CD14-positive monocyte (primary cell): ENCODE measurements at regions not wholly inside any gene's neighbourhood (a gene's known extent, or its start where the extent isn't known, plus 50 kb on each side); places are given as distances from the start of the nearest gene placed in this dataset.

ENCODE experiments used
- DNase-seq, 3 donors: peaks; one replicate each; pipeline ENCODE4 v3.0.0-alpha.2; 2011 to 2022
- H2AFZ ChIP-seq: 2 replicates; pipeline ENCODE4 v1.6.0; 2012; ENCODE audit warnings: mild to moderate bottlenecking, low read depth, low read length, inconsistent platforms; ENCODE audit not compliant: insufficient read depth, poor library complexity, severe bottlenecking
- H3K27ac ChIP-seq, 2 donors: 1 replicate in 1 of 2; 2 replicates in 1 of 2; pipeline ENCODE4 v1.5.1; 2012 to 2013; ENCODE audit warnings: low read length in 2 of 2, control low read depth in 1 of 2, inconsistent platforms in 1 of 2, low read depth in 1 of 2, mild to moderate bottlenecking in 1 of 2
- H3K27me3 ChIP-seq, 2 donors: one replicate each; pipeline versions ENCODE4 v1.6.0 to v1.6.1; 2011 to 2013; ENCODE audit warnings: low read length in 2 of 2; ENCODE audit not compliant: control insufficient read depth in 2 of 2, insufficient read depth in 2 of 2
- H3K36me3 ChIP-seq, 2 donors: replicated peaks in 1 of 2; 1 replicate in 1 of 2; 2 replicates in 1 of 2; pipeline versions ENCODE4 v1.5.1 to v1.6.1; 2012 to 2013; ENCODE audit warnings: low read length in 2 of 2, control low read depth in 1 of 2, inconsistent platforms in 1 of 2, mild to moderate bottlenecking in 1 of 2; ENCODE audit not compliant: insufficient read depth in 2 of 2, control insufficient read depth in 1 of 2
- H3K4me1 ChIP-seq, 2 donors: 1 replicate in 1 of 2; 2 replicates in 1 of 2; pipeline versions ENCODE4 v1.5.1 to v1.6.1; 2012 to 2013; ENCODE audit warnings: low read length in 2 of 2, control low read depth in 1 of 2, inconsistent platforms in 1 of 2, mild to moderate bottlenecking in 1 of 2, moderate library complexity in 1 of 2; ENCODE audit not compliant: insufficient read depth in 2 of 2, control insufficient read depth in 1 of 2
- H3K4me2 ChIP-seq: replicated peaks from 2 replicates; pipeline ENCODE3; 2012; ENCODE audit warnings: low read length, moderate library complexity, mild to moderate bottlenecking; ENCODE audit not compliant: poor library complexity, severe bottlenecking; ENCODE audit errors: extremely low read depth
- H3K4me3 ChIP-seq, 3 experiments: fragments of 200-600 bp in 1 of 3; sonication (generic) in 1 of 3; replicated peaks in 1 of 3; 1 replicate in 2 of 3; 2 replicates in 1 of 3; pipeline ENCODE4 v1.5.1; 2011 to 2013; ENCODE audit warnings: low read length in 3 of 3, mild to moderate bottlenecking in 3 of 3, control low read depth in 2 of 3, low read depth in 2 of 3, inconsistent platforms in 1 of 3, moderate library complexity in 1 of 3
- H3K79me2 ChIP-seq: 2 replicates; pipeline ENCODE4 v1.6.0; 2012; ENCODE audit warnings: mild to moderate bottlenecking, control low read depth, inconsistent platforms, low read length, moderate library complexity; ENCODE audit not compliant: insufficient read depth
- H3K9ac ChIP-seq: 2 replicates; pipeline ENCODE4 v1.6.0; 2017; ENCODE audit warnings: low read length, mild to moderate bottlenecking; ENCODE audit not compliant: insufficient read depth, poor library complexity, severe bottlenecking
- H3K9me3 ChIP-seq, 2 donors: replicated peaks in 1 of 2; 1 replicate in 1 of 2; 2 replicates in 1 of 2; pipeline versions ENCODE4 v1.5.1 to v1.6.1; 2012 to 2013; ENCODE audit warnings: low read length in 2 of 2, control low read depth in 1 of 2; ENCODE audit not compliant: control insufficient read depth in 1 of 2, insufficient read depth in 1 of 2
- H4K20me1 ChIP-seq: 2 replicates; pipeline ENCODE4 v1.6.0; 2012; ENCODE audit warnings: mild to moderate bottlenecking, low read length, control low read depth, moderate library complexity; ENCODE audit not compliant: insufficient read depth
- H3K27ac Mint-ChIP-seq, 7 donors: one replicate each; pipeline ENCODE4 v1.8.0; 2020; ENCODE audit warnings: mild to moderate bottlenecking in 7 of 7, mixed read lengths in 7 of 7, moderate library complexity in 6 of 7, inconsistent platforms in 2 of 7
- H3K27me3 Mint-ChIP-seq, 3 donors: one replicate each; pipeline ENCODE4 v1.8.0; 2021 to 2022; ENCODE audit warnings: low read depth in 3 of 3, mild to moderate bottlenecking in 3 of 3, mixed read lengths in 3 of 3, moderate library complexity in 3 of 3, inconsistent platforms in 1 of 3
- H3K36me3 Mint-ChIP-seq, 2 donors: one replicate each; pipeline ENCODE4 v1.8.0; 2020; ENCODE audit warnings: mixed read lengths in 2 of 2, inconsistent platforms in 1 of 2, mild to moderate bottlenecking in 1 of 2
- H3K4me1 Mint-ChIP-seq: one replicate; pipeline ENCODE4 v1.8.0; 2020; ENCODE audit warnings: mild to moderate bottlenecking, mixed read lengths
- H3K4me3 Mint-ChIP-seq, 2 donors: one replicate each; pipeline ENCODE4 v1.8.0; 2020; ENCODE audit warnings: mild to moderate bottlenecking in 2 of 2, mixed read lengths in 2 of 2, moderate library complexity in 1 of 2
- H3K9me3 Mint-ChIP-seq, 7 donors: one replicate each; pipeline ENCODE4 v1.8.0; 2020 to 2022; ENCODE audit warnings: mixed read lengths in 7 of 7, mild to moderate bottlenecking in 6 of 7, moderate library complexity in 6 of 7, inconsistent platforms in 2 of 7
- WGBS: methylation state at CpG from one replicate; pipeline ENCODE4 v1.1.5; 2013; ENCODE audit warnings: missing lambda C conversion rate; ENCODE audit not compliant: insufficient coverage; 5-methylcytosine and 5-hydroxymethylcytosine counted together
- intact Hi-C, 2 donors: fragments of 100-400 bp; cut with micrococcal nuclease; formaldehyde crosslinking; loops; one replicate each; pipeline versions ENCODE4 v1.15.0 to v1.15.1; 2023
- TF ChIP-seq, protein P1 (sequence below): fragments of 200-600 bp; IDR thresholded peaks from one replicate; pipeline ENCODE4 v1.8.0; 2022; ENCODE audit warnings: antibody characterized with exemption, mild to moderate bottlenecking

DNA sequence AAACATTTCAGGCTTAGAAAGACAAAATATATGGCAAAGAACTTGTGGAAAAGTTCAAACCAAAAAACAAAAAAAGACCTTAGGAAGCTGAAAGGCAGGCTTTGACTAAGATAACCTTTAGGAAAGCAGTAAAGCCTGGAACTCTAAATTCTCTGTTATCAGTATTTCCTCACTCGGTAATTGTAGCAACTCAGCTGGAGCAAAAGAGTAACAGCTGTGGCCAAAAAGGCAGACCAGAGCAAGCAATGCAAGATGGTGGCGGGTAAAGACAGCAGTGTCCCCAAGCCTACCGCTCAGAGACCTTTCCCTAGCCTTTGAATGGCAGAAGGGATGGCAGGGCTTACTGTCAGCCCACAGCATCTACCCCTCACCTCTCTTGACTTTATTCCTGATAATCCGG is 63.1 kb upstream of the KLHL13 start:
- Mint-ChIP-seq H3K27ac (no peak overlapping the region), H3K27me3 (peaks cover 0 to 6% (median 3%) of the 10 kb centered on the region in 3 donors), H3K9me3 (peaks cover 0 to 4% (median 0%) of the 10 kb centered on the region in 7 donors), H3K4me1 (no peaks in the 10 kb centered on the region), H3K36me3 (no peaks in the 10 kb centered on the region), H3K4me3 (no peak overlapping the region)
- WGBS = 80% methylated on average over 1 of the region's 4 CpGs
- Histone ChIP-seq H3K79me2 (no peaks in the 10 kb centered on the region), H3K9me3 (no peaks in the 10 kb centered on the region), H3K9ac (no peak overlapping the region), H4K20me1 (no peaks in the 10 kb centered on the region), H3K4me1 (no peaks in the 10 kb centered on the region), H3K27me3 (no peaks in the 10 kb centered on the region), H3K4me2 (no peak overlapping the region), H3K27ac (no peak overlapping the region), H2AFZ (no peak overlapping the region), H3K4me3 (no peak overlapping the region), H3K36me3 (no peaks in the 10 kb centered on the region)
- no peak for DNase-seq
- intact Hi-C loops = no loop called here
- TF ChIP-seq, protein P1, sequence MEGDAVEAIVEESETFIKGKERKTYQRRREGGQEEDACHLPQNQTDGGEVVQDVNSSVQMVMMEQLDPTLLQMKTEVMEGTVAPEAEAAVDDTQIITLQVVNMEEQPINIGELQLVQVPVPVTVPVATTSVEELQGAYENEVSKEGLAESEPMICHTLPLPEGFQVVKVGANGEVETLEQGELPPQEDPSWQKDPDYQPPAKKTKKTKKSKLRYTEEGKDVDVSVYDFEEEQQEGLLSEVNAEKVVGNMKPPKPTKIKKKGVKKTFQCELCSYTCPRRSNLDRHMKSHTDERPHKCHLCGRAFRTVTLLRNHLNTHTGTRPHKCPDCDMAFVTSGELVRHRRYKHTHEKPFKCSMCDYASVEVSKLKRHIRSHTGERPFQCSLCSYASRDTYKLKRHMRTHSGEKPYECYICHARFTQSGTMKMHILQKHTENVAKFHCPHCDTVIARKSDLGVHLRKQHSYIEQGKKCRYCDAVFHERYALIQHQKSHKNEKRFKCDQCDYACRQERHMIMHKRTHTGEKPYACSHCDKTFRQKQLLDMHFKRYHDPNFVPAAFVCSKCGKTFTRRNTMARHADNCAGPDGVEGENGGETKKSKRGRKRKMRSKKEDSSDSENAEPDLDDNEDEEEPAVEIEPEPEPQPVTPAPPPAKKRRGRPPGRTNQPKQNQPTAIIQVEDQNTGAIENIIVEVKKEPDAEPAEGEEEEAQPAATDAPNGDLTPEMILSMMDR = no peak

- Histone ChIP-seq H3K4me2 (no peak overlapping the region), H3K9ac (no peak overlapping the region), H3K4me1 (no peaks in the 10 kb centered on the region), H3K4me3 (no peak overlapping the region), H3K9me3 (no peaks in the 10 kb centered on the region), H3K27ac (no peak overlapping the region), H2AFZ (no peak overlapping the region), H3K79me2 (no peaks in the 10 kb centered on the region), H3K36me3 (no peaks in the 10 kb centered on the region), H3K27me3 (no peaks in the 10 kb centered on the region), H4K20me1 (no peaks in the 10 kb centered on the region)
- Mint-ChIP-seq H3K27ac (no peak overlapping the region), H3K9me3 (peaks cover 0 to 4% (median 0%) of the 10 kb centered on the region in 7 donors), H3K36me3 (no peaks in the 10 kb centered on the region), H3K4me3 (no peak overlapping the region), H3K27me3 (peaks cover 0 to 6% (median 3%) of the 10 kb centered on the region in 3 donors), H3K4me1 (no peaks in the 10 kb centered on the region)
- 100% methylated on average over 2 of the region's 4 CpGs for WGBS
- no peak for DNase-seq
- TF ChIP-seq, protein P1 = no peak
- intact Hi-C loops = no loop called here
These were observed 64.4 kb upstream of the KLHL13 start for GRCh38 chrX:118181030-118181429.
